Fibroblast of the aortic adventitia (primary cell): ENCODE measurements at regions not wholly inside any gene's neighbourhood (a gene's known extent, or its start where the extent isn't known, plus 50 kb on each side); places are given as distances from the start of the nearest gene placed in this dataset.

Experiments used
- DNase-seq: peaks from one replicate; pipeline ENCODE4 v3.0.0-alpha.2; 2010; ENCODE audit warnings: low read depth
- H3K4me3 ChIP-seq: 2 replicates; pipeline ENCODE4 v1.5.1; 2011; ENCODE audit warnings: low read depth, mild to moderate bottlenecking, control low read depth, low read length, moderate library complexity
- CTCF ChIP-seq: IDR thresholded peaks from 2 replicates; pipeline ENCODE4 v1.5.1; 2011; ENCODE audit warnings: mild to moderate bottlenecking, low read length, control low read depth, inconsistent platforms; ENCODE audit not compliant: insufficient read depth

GRCh38 chr2:76450024-76450475 lies 739.3 kb upstream of the GCFC2 start:
- no peak overlapping the region for H3K4me3 ChIP-seq
- no peak for TF ChIP-seq CTCF
- DNase-seq = no peak

GRCh38 chr2:76448956-76449355 lies 738.2 kb upstream of the GCFC2 start:
- no peak for TF ChIP-seq CTCF
- no peak for DNase-seq
- H3K4me3 ChIP-seq = no peak overlapping the region

DNA sequence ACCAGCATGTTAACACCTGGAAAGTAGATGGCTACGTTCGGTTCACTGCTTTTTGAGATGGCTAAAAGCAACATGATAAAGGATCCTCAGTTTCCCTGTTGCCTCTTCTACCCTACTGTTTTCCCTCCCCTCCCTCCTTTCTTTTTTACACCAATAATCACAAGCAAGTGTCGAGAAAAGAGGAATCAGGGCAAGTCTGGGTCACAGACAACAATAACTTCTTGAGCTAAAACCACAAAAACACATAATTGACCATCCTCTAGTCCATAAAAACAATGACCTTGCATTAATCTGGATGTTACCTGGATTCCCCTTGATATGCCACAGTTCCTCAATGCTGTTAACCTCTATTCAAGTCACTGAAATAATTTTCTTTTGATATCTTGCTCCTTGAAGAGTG lies 736.6 kb upstream of the GCFC2 start:
- no peak for TF ChIP-seq CTCF
- H3K4me3 ChIP-seq = no peak overlapping the region
- no peak for DNase-seq

- no peak for DNase-seq
- TF ChIP-seq CTCF = no peak
- H3K4me3 ChIP-seq = no peak overlapping the region
Measured at GRCh38 chr2:76446872-76447271, 736.2 kb upstream of the GCFC2 start.

DNA sequence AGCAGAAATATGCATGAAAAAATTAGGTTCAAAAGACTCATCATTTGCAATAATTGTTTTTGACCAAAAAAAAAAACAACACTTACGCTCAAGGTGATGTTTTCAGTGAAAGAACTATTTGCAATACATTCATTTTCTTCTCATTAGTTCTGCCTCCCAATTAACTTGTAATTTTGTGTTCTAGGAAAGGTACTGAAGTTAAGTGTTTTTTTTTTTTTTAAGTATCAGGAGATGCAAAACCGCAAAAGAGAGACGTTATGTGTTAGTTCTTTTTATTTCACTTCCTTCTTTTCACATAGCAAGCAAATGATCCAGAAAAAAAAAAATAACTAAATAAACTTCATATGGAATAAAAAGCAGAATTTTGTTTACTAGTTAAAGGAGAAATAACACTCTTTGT lies 735.2 kb upstream of the GCFC2 start:
- TF ChIP-seq CTCF = no peak
- no peak for DNase-seq
- H3K4me3 ChIP-seq = no peak overlapping the region

- no peak for TF ChIP-seq CTCF
- DNase-seq = no peak
- H3K4me3 ChIP-seq = no peak overlapping the region
Measured at GRCh38 chr2:76444732-76445131, 734.0 kb upstream of the GCFC2 start.

GRCh38 chr2:76437564-76437963 lies 726.8 kb upstream of the GCFC2 start:
- H3K4me3 ChIP-seq = no peak overlapping the region
- TF ChIP-seq CTCF = no peak

More at GRCh38 chr2:76437564-76437963, 726.8 kb upstream of the GCFC2 start:
- no peak for DNase-seq
